SK-N-SH treated with all-trans-retinoic acid at 6 μM for 48 hours (cell line): ENCODE measurements at regions not wholly inside any gene's neighbourhood (a gene's known extent, or its start where the extent isn't known, plus 50 kb on each side); places are given as distances from the start of the nearest gene placed in this dataset.

Experiments
- ARNTL ChIP-seq: fragments of 450-650 bp; formaldehyde crosslinking; IDR thresholded peaks from 2 replicates; pipeline ENCODE4 v1.5.0; 2020; ENCODE audit warnings: low read depth, mild to moderate bottlenecking, moderate library complexity, borderline replicate concordance
- CSDC2 ChIP-seq: fragments of 250-450 bp; sonication (Bioruptor Pico); IDR thresholded peaks from 2 replicates; pipeline ENCODE4 v1.5.0; 2020; ENCODE audit warnings: mild to moderate bottlenecking, moderate library complexity
- ISL1 ChIP-seq: fragments of 250-450 bp; sonication (Bioruptor Pico); IDR thresholded peaks from 2 replicates; pipeline ENCODE4 v2.1.2; 2022; ENCODE audit warnings: mild to moderate bottlenecking, moderate library complexity
- PPARA ChIP-seq: fragments of 250-450 bp; sonication (Bioruptor Pico); IDR thresholded peaks from 2 replicates; pipeline ENCODE4 v1.5.0; 2020; ENCODE audit warnings: mild to moderate bottlenecking, borderline replicate concordance
- RARB ChIP-seq: fragments of 250-450 bp; sonication (Bioruptor Pico); IDR thresholded peaks from 2 replicates; pipeline ENCODE4 v1.8.0; 2021; ENCODE audit warnings: mild to moderate bottlenecking, moderate library complexity
- ZC3H10 ChIP-seq: fragments of 250-450 bp; sonication (Bioruptor Pico); IDR thresholded peaks from 2 replicates; pipeline ENCODE4 v1.5.1; 2021; ENCODE audit warnings: mild to moderate bottlenecking, moderate library complexity
- ZFP30 ChIP-seq: fragments of 450-650 bp; formaldehyde crosslinking; IDR thresholded peaks from 2 replicates; pipeline ENCODE4 v1.5.0; 2022; ENCODE audit warnings: mild to moderate bottlenecking, moderate library complexity
- ZNF565 ChIP-seq: fragments of 450-650 bp; formaldehyde crosslinking; conservative IDR thresholded peaks from 2 replicates; pipeline ENCODE4 v1.5.0; 2020; ENCODE audit warnings: low read depth, mild to moderate bottlenecking, moderate library complexity
- ZNF8 ChIP-seq: fragments of 450-650 bp; formaldehyde crosslinking; IDR thresholded peaks from 2 replicates; pipeline ENCODE4 v1.5.0; 2020; ENCODE audit warnings: mild to moderate bottlenecking, moderate library complexity
- TF ChIP-seq, protein P1 (sequence below): fragments of 250-450 bp; sonication (Bioruptor Pico); IDR thresholded peaks from 2 replicates; pipeline ENCODE4 v1.8.0; 2020; ENCODE audit warnings: mild to moderate bottlenecking, moderate library complexity, borderline replicate concordance

DNA sequence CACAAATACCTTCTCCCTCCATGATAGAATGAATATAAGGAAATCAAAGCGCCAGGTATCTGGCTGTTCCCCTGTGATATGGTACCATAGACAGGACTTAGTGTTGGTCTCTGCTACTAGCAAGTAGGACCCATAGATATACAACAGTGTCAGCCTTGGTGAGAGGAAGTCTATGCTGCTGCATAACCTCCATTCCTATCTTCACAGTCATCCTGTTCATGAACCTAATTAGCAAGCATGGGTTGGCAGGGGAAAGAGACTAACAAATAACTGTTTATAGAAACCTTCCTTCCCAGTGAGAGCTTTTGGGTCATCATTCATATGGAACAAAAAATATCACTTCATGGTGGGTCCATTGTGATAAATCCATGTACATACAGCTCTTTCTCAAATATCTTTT is 188.9 kb upstream of the FAM98A start:
- TF ChIP-seq, protein P1, sequence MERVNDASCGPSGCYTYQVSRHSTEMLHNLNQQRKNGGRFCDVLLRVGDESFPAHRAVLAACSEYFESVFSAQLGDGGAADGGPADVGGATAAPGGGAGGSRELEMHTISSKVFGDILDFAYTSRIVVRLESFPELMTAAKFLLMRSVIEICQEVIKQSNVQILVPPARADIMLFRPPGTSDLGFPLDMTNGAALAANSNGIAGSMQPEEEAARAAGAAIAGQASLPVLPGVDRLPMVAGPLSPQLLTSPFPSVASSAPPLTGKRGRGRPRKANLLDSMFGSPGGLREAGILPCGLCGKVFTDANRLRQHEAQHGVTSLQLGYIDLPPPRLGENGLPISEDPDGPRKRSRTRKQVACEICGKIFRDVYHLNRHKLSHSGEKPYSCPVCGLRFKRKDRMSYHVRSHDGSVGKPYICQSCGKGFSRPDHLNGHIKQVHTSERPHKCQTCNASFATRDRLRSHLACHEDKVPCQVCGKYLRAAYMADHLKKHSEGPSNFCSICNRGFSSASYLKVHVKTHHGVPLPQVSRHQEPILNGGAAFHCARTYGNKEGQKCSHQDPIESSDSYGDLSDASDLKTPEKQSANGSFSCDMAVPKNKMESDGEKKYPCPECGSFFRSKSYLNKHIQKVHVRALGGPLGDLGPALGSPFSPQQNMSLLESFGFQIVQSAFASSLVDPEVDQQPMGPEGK (CRISPR knock-in tag) = no peak
- TF ChIP-seq ARNTL (CRISPR knock-in tag) (no peak), ZFP30 (CRISPR knock-in tag) (no peak), RARB (CRISPR knock-in tag) (no peak), CSDC2 (CRISPR knock-in tag) (no peak), ZNF8 (CRISPR knock-in tag) (no peak), PPARA (CRISPR knock-in tag) (no peak), ZC3H10 (CRISPR knock-in tag) (no peak), ISL1 (CRISPR knock-in tag) (no peak), ZNF565 (CRISPR knock-in tag) (no peak)
